ENCODE measurements at regions not wholly inside any gene's neighbourhood (a gene's known extent, or its start where the extent isn't known, plus 50 kb on each side); places are given as distances from the start of the nearest gene placed in this dataset.
"Not testable (repeated sequence)": the region's sequence is repeated elsewhere in the genome, so short reads cannot be mapped to it uniquely, and the experiment has no call there.

DNA sequence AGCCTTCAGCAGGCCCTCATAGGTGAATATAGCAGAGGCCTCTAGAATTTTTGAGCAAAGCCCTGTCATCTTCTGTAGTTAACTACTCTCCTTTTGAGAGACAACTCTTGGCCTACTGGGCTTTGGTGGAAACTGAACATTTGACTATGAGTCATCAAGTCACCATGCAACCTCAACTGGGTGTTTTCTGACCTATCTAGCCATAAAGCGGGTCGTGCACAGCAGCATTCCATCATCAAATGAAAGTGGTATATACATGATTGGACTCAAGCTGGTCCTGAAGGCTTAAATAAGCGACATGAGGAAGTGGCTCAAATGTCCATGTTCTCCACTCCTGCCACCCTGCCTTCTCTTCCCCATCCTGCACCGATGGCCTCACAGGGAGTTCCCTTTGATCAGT, 1115.5 kb downstream of the TAF11L14 start:
- DNase-seq = no peak

DNA sequence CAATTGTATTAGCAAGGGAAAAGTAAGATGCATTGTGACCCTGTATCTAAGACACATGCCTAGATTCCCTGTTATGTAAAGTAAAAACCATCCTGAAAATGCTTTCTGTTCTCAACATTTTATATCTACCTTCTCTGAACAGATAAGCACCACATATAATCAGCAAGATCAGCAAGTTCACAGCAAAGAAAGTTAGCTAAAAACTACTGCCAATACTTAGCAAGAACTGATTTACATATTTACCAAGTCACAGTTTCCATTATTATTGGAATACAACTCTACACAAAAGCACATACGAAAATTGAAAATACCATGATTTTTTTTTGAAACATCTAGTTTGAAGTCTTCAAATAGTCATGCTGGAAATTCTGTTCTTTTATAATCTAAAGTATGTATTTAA, 1118.1 kb downstream of the TAF11L14 start:
- no peak for DNase-seq

DNA sequence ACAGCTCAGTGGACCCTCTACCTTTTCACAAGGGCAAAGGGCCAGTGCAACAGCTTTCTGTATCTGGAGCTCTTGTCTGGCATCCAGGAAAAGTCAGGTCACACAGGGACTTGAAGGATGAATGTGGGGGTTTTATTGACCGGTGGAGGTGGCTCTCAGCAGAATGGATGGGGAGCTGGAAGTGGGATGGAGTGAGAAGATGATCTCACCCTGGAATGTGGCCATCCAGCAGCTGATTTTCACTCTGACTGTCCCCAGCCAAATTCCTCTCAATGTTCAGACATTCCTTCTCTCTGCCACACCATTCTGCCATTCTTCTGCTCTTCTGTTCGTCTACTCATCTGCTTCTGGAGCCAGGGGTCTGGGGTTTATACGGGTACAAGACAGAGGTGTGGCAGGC, 1119.9 kb downstream of the TAF11L14 start:
- DNase-seq = no peak

DNA sequence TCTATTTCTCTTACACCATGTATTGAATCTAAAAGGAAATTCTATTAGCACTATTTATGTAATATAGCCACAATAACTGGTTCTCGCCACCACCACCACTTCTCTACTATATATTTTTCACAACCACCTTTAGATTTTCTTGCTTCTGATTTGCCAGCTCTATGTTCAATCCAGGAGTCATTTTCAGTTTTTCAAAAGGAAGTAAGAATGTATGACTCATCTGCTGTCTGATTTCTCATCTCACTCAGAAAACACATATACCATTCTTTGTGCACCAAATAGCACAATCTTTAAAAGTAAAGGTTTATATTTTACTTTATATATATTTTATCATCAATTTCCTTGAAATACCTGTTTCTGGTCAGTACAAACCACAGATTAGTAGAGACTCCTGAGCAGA, 1127.5 kb downstream of the TAF11L14 start:
- no peak for DNase-seq

DNA sequence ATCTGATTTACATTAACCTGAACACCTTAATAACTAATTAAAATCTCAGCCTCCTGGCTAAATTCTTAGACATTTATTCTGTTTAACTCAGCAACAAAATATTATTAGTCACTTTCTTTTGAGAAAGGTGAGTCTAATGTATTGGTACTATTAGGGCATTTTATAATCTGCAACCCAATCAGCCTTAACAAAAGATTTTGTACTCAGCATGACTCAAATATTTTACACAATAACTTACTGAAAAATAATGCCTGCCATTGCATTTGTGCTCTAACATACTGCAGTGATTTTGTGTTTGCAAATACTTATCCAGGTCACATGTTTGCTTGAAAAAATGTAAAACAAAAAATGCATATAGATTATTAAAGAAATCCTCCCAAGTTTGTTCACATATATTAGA, 1129.9 kb downstream of the TAF11L14 start:
- DNase-seq = no peak

DNA sequence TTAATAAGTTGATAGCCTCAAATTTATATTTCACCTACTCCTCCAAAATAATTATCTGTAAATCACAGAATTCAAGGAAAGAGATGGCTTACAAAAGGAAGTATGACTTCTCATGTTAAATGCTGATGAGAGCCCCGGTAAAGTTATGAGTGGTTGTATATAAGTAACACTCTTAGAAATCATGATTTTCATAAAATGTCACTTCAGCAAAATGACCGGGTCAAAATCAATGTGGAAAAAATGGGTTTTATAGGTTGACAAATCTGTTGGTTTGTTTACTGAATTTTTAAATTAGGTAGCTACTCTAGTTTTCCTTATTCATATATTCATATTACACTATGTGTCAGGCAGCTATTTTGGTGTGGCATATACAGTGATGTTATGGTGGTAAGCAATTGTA, 1131.0 kb downstream of the TAF11L14 start:
- DNase-seq = no peak

DNA sequence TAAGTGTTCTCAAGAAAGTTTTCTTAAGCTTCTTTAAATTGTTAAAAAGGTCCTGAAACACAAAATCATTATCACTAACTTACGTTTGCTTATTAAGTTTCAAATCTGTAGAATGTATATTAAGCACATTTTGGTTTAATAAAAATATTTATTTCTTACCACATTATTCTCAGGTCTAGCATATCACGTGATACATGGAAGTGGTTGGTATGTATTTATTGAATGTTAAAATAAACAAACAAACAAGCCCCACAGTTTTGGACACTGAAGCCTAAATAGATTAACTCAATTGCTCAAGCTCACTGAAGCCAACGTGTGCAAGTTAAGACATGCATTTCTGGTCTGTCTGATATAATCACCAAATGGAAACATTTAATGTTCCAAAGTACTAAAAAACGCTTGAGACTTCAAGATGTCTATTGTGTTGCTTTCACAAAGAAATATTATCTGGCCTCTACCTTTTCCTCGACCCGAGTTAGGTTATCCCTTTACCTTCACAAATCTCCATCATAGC, 1136.9 kb downstream of the TAF11L14 start:
- no peak for DNase-seq

DNA sequence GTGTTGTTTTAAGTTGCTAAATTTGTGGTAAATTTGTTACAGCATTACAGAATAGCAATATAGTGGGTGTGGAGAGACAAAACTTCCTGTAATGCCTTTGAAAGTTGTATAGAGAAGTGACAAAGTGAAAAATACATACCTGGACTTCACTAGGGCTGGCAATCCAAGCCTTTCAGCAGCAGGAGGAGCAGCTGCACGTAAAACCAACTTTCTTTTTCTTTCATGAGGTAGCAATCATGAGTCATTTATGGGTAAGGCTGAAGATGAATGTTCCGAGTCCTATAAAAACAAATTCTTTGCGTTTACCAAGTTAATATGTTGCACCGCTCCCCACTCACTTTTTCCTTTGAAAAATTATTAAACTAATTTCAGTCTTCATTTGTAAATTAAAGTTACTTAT, 1138.2 kb downstream of the TAF11L14 start:
- peak; percentile 13 for DNase-seq

DNA sequence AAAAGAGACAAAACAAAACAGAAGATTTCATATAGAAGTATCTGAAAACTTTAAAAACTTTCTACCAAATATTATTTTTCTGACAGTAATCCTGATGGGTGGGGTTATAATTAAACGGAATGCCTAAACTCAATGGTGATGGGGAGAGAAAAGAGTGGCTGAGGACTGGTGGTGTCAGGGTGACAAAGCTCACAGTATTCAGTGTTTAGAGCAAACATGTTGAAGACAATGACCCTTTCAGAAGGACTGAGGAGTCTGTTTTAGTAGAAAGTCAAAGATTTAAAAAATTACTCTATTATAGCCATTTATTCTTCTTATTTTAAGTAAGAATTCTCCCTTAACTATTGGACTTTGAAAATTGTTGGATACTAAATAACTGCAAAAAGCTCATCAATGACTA, 1144.0 kb downstream of the TAF11L14 start:
- no peak for DNase-seq

DNA sequence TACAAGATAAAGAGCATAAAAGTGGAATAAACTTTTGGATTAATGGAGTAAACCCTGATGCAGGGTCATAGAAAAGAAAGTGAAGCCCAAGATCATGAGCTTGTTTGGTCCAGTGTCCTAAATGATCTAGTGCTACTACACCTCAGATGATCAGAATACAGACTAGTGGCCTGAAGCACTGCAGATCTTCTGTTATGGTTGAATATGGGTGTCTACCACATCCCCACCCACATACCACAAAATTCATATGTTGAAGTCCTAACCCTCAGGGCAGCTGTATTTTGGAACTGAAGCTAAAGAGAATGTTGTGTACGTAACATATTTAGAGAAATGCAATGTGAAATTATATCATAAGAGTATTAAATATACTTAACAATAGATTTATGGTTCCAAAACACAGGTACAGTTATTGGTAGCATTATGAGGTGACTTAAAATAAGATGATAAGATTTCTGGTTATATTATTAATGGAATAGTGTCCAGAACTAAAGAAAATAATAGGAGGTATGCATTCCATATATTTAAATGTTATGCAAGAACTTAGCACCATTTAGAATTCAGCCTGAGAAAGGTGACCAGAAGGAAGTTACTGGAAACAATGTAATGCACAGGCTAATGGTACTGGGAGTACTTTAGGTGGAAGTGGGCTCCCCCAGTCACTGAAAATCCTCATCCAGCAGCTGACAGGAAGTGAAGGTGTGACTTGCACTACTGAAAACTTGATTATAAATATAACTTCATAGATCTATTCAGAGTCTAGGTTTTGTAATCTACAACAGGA, 1155.1 kb downstream of the TAF11L14 start:
- DNase-seq = no peak

DNA sequence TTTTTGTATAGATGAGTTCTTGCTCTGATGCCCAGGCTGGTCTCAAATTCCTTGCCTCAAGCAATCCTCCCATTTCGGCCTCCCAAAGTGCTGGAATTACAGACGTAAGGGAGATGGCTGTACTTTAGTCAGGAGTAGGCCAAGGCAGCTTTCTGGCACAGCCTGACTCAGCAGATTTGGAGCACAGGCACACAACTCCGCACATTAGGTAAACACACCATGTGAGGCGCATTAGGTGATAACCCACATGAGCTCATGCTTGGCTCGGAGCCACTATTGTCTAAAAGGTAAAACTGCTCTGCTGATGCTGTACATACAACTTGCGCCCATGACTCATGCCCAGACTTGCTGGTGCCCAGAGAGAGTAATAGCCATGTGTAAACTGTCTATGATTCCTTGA, 1157.9 kb downstream of the TAF11L14 start:
- DNase-seq = no peak

DNA sequence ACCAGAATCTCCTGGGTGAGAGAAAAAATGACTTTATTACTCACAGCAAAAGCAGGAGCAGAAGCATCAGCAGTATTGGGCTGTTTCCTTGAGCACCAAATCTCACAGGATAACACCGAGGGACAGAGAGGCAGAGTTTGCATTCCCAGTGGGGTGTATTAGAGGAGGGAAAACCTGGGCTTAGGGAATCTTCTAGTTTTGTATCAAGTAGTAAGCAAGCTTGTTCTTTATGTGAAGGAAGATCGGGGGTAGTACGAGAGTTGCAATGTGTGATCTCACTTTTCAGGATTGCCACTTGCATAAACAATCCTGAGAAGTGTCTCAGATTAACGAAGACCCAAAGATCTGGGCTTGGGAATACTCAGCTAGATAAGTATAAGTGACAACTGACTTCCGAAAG, 1163.0 kb downstream of the TAF11L14 start:
- no peak for DNase-seq

DNA sequence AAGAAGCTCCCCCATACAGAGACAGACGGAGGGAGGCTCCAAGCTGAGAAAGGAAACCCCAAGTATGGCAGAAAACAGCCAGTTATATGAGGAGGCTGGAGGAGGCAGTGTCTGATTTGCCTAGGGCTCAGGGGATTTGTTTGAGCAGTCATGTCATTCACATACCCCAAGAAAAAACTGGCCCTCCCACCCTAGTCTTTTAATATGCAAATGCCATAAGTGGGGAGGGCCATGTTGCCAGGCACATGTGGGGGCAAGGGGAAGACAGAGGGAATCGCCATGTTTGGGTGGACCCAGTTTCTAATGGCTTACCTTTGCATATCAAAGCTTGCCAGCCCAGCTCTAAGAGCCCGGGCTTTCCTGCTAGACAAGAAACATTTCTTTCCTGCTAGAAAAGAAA, 1163.8 kb downstream of the TAF11L14 start:
- DNase-seq = no peak

DNA sequence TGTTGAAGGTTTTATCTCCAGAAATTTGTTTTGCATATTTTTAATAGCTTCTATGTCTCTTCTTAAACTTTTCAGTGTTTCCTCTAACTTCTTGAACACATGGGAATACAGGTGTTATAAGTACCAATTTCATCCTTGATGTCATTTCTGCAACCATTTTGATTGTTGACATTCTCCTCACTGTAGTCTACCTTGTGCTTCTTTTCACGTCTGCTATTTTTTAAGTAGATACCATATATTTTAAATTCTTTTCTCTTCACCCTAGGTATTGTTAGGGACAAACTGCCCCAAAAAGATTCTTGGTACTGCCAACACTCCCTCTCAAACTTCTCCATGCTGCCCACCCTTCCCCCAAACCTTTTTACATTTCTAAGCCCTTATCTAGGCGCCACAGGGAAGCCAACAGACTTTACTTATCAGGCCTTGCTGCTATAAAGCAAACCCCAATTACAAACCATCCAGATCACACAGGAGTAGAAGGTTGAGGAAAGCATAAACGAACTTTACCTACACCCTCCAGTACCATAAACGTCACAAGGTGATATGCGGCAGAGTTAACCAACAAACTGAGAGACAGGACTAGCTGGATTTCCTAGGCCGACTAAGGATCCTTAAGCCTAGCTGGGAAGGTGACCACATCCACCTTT, 1165.3 kb downstream of the TAF11L14 start:
- no peak for DNase-seq

DNA sequence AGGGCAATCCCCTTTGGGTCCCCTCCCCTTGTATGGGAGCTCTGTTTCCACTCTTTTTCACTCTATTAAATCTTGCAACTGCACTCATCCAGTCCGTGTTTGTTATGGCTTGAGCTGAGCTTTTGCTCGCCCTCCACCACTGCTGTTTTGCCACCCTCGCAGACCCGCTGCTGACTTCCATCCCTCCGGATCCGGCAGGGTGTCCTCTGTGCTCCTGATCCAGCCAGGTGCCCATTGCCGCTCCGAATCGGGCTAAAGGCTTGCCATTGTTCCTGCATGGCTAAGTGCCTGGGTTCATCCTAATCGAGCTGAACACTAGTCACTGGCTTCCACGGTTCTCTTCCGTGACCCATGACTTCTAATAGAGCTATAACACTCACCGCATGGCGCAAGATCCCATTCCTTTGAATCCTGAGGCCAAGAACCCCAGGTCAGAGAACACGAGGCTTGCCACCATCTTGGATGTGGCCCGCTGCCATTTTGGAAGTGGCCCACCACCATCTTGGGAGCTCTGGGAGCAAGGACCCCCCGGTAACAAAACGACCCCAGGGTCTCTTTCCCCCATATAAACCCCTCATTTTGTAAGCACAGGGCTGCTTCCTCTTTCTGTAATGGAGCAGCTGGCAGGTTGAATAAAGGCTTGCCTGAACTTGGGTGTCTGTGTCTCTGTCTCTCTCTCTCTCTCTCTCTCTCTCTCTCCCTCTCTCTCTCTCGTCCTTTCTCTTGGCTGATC, 1166.2 kb downstream of the TAF11L14 start:
- DNase-seq = no peak

DNA sequence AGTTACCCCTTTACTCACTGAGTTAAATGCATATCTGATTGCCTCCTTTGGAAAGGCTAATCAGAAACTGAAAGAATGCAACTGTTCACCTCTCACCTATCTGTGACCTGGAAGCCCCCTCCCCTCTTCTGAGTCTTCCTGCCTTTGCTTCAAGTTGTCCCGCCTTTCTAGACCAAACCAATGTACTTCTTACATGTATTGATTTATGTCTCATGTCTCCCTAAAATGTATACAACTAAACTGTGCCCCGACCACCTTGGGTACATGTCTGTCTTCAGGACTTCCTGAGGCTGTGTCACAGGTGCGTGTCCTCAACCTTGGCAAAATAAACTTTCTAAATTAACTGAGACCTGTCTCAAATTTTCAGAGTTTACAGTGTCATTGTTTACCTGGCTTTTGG, 1167.2 kb downstream of the TAF11L14 start:
- not testable (repeated sequence) for DNase-seq

DNA sequence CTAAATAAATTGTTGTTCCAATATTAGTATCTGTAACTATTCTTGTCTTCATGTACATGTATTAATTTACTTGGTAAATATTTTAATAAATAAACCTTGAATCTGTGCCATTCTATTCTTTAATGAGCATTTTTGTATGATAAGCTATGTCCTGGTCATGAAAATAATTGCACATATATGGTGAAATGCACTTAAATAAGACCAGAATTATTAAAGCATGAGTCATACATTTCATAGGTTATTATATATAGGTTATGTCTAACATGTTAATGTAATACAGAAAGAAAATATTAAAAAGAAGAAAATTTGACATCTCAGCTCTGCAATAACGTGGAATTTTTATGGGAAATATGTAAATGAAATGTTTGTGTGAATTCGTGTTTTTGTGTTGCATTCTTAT, 1168.1 kb downstream of the TAF11L14 start:
- no peak for DNase-seq

DNA sequence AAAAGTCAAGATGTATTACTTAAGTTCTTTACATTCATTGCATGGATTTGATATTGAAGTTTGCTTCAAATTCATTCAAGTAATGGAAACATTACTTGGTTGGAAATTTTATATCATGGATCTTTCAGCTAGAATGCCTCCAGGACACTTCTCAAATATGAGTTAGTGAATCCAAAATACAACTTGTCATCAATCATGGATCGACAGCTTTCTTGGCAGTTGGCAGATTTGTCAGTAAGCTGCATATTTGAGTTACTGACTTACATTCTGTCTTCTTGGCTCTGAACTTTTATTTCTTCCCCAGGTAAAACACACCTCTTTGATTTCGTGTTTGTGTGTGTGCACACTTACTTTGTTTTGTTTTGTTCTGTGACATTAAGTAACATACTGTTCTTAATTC, 1171.1 kb downstream of the TAF11L14 start:
- no peak for DNase-seq

DNA sequence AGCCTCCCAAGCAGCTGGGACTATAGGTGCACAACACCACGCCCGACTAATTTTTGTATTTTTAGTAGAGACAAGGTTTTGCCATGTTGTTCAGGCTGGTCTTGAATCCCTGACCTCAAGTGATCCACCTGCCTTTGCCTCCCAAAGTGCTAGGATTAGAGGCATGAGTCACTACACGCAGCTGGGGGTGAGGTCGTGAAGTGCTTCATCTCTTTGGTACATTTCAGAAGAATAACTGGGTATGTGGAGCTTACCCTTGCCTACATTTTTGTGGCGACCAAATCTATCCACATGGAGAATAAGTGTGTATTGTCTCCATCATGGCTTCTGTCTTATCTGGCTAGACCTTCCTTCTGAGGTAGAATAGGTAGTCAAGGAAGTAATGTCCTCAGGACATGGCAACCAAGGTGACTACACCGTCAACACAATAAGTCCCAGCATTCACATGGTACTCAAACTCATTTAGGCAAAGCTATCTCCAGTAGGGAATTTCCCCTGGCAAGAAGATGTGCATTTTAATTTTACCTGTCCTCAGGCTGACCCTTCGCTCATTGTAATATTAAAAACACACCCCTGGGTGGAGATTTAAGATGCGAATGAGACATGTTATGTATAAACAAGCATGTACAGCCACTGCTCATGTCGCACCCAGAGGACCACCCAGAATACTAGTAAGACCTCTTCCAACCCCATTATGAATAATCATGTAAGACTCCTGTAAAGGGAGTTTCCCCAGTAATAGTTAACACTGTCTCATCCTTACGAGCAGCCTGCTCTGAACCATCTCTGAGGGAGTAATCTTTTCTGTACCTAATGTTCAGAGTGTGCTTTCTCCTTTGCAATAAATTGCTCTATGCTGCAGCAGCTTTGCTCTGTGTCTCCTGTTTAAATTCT, 1173.2 kb downstream of the TAF11L14 start:
- DNase-seq = no peak

DNA sequence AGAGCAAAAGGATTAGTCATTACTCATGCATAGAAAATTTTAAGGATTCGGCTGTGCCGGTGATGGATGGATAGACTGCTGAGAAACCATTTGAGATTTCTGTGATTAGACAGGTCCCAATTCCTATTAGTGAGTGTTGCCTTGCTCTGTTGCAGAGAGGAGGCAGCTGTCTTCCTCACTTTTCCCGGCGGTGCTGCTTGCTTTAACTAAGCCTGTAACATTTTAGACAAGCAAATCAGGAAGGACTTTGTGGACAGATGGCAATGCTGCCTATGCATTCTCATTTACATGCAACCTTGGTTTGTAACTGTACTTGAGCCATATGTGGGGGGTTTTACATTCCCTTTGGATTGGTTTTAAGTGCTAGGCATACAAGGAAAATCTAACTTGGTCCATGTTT, 1176.3 kb downstream of the CDH18 start:
- DNase-seq = no peak

DNA sequence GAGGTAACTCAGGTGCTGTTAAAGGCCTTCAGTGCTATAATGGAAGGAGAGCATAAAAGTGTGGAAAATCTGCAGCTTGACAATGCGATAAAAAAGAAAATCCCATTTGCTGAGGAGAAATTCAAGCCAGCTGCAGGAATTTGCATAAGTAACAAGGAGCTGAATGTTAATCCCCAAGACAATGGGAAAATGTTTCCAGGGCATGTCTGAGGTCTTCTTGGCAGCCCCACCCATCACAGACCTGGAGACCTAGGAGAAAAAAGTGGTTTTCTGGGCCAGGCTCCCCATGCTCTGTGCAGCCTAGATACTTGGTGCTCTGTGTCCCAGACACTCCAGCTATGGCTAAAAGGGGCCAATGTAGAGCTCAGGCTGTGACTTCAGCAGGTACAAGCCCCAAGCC, 1159.6 kb downstream of the CDH18 start:
- no peak for DNase-seq

DNA sequence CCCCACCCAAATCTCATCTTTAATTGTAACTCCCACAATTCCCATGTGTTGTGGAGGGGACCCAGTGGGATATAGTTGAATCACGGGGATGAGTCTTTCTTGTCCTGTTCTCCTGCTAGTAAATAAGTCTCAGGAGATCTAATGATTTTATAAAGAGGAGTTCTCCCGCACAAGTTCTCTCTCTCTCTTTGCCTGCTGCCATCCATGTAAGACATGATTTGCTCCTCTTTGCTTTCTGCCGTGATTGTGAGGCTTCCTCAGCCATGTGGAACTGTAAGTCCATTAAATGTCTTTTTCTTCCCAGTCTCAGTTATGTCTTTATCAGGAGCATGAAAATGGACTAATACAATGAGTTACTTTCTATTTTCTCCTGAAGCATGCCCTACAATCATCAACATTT, 1158.5 kb downstream of the CDH18 start:
- DNase-seq = no peak

DNA sequence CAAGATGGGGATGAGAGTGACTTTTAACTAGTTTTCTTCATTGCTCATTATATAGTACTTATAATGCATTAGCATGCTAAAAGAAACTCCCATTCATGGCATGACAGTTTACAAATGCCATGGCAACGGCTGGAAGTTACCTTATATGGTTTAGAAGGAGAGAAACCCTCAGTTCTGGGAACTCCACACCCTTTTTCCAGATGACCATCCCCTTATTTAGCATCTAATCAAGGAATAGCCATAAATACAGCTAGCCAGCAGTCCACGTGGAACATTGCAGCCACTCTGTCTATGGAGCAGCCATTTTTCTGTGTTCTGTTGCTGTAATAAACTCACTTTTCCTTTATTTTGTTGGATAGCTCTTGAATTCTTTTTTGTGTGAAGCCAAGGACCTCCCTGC, 1137.8 kb downstream of the CDH18 start:
- no peak for DNase-seq

Measured in activated naive CD4-positive, alpha-beta T cell treated with anti-CD3 and anti-CD28 coated beads, Interleukin-2, amount 50 U/mL, for 16 hours (primary cell).